HepG2 (cell line): ENCODE measurements at regions not wholly inside any gene's neighbourhood (a gene's known extent, or its start where the extent isn't known, plus 50 kb on each side); places are given as distances from the start of the nearest gene placed in this dataset.

ENCODE experiments used
- ATAC-seq: fragments of 200-7000 bp; cut with Tn5 transposase; 3 replicates; pipeline ENCODE4 v1.9.1; 2020; ENCODE audit warnings: mild to moderate bottlenecking, moderate library complexity
- BruUV-seq: library from RNA; stranded (reverse); fragments of 400-500 nt; replicated peaks from 2 replicates; lab custom pipeline; 2021; lab: Mats Ljungman, UMichigan
- CTCF ChIA-PET: fragments of 300-600 bp; formaldehyde crosslinking; extraction: SDS; loops from one replicate; lab custom pipeline; 2021; ENCODE audit warnings: low total read pairs, inconsistent platforms, low intra/inter-chr PET ratio; lab: Yijun Ruan, JAX
- POLR2A ChIA-PET: fragments of 350-600 bp; sonication (Branson Sonifier 250); formaldehyde crosslinking; loops from one replicate; lab custom pipeline; 2020; ENCODE audit warnings: antibody characterized with exemption, inconsistent platforms; lab: Yijun Ruan, JAX
- DNase-seq: peaks from one replicate; pipeline ENCODE4 v3.0.0-alpha.2; 2015; ENCODE audit warnings: low spot score
- FAIRE-seq: peaks from 3 replicates; lab custom pipeline; 2011; peaks lifted over from hg19 to GRCh38; lab: Jason Lieb, UNC
- H2AFZ ChIP-seq: one replicate; pipeline ENCODE4 v1.6.1; 2011; ENCODE audit warnings: low read length, inconsistent platforms
- H3K27ac ChIP-seq: fragments of 300-600 bp; 3 replicates; pipeline ENCODE4 v1.8.0; 2011; ENCODE audit warnings: mixed run types, mild to moderate bottlenecking, mixed read lengths, low read length, inconsistent platforms; ENCODE audit not compliant: insufficient read depth; ENCODE audit errors: extremely low read length
- H3K27me3 ChIP-seq, 2 experiments: fragments of 200-600 bp in 1 of 2; 2 replicates in 1 of 2; 3 replicates in 1 of 2; pipeline versions ENCODE4 v1.6.0 to v1.8.0; 2011; ENCODE audit warnings: low read length in 2 of 2, mild to moderate bottlenecking in 2 of 2, moderate library complexity in 2 of 2, inconsistent platforms in 1 of 2; ENCODE audit not compliant: insufficient read depth in 2 of 2, control insufficient read depth in 1 of 2
- H3K36me3 ChIP-seq, 2 experiments: fragments of 200-600 bp in 1 of 2; replicated peaks in 1 of 2; 2 replicates in 1 of 2; 3 replicates in 1 of 2; pipeline versions ENCODE4 v1.5.1 to v1.8.0; 2011; ENCODE audit warnings: low read length in 2 of 2, inconsistent platforms in 1 of 2; ENCODE audit not compliant: insufficient read depth in 2 of 2, control insufficient read depth in 1 of 2
- H3K4me1 ChIP-seq: 2 replicates; pipeline ENCODE4 v1.5.1; 2012; ENCODE audit warnings: low read length, inconsistent platforms; ENCODE audit not compliant: insufficient read depth
- H3K4me2 ChIP-seq: 2 replicates; pipeline ENCODE4 v1.6.0; 2011; ENCODE audit warnings: low read depth, low read length, inconsistent platforms
- H3K4me3 ChIP-seq, 3 experiments: fragments of 200-600 bp in 1 of 3; sonication (generic), shearing (Covaris generic) in 1 of 3; replicated peaks in 1 of 3; 2 replicates each; pipeline ENCODE4 v1.5.1; 2011 to 2016; ENCODE audit warnings: low read length in 3 of 3, inconsistent platforms in 2 of 3, low read depth in 2 of 3, mild to moderate bottlenecking in 2 of 3, control low read depth in 1 of 3, mixed read lengths in 1 of 3; ENCODE audit not compliant: insufficient read depth in 1 of 3
- H3K79me2 ChIP-seq: one replicate; pipeline ENCODE4 v1.6.1; 2011; ENCODE audit warnings: low read length, inconsistent platforms; ENCODE audit not compliant: insufficient read depth
- H3K9ac ChIP-seq: 2 replicates; pipeline ENCODE4 v1.6.0; 2011; ENCODE audit warnings: mild to moderate bottlenecking, low read depth, low read length, inconsistent platforms; ENCODE audit not compliant: insufficient read depth
- H3K9me3 ChIP-seq: 2 replicates; pipeline ENCODE4 v1.5.1; 2012; ENCODE audit warnings: mild to moderate bottlenecking, low read length
- H4K20me1 ChIP-seq: 2 replicates; pipeline ENCODE4 v1.6.0; 2011; ENCODE audit warnings: inconsistent platforms, mild to moderate bottlenecking, low read length, moderate library complexity; ENCODE audit not compliant: insufficient read depth
- CSRNP1 ChIP-seq: sonication (generic); formaldehyde crosslinking; IDR thresholded peaks from 2 replicates; pipeline ENCODE4 v1.8.1; 2023; ENCODE audit warnings: mild to moderate bottlenecking, missing genetic modification reagents
- EP300 ChIP-seq, 3 experiments: sonication (generic) in 1 of 3; formaldehyde crosslinking in 1 of 3; IDR thresholded peaks; 2 replicates each; pipeline versions ENCODE4 v1.5.1 to v1.6.1; 2011 to 2020; ENCODE audit warnings: low read depth in 2 of 3, low read length in 2 of 3, borderline replicate concordance in 1 of 3, improper control_type of control experiment in 1 of 3, mild to moderate bottlenecking in 1 of 3, missing genetic modification reagents in 1 of 3, moderate library complexity in 1 of 3
- GLI4 ChIP-seq: sonication (generic); formaldehyde crosslinking; IDR thresholded peaks from 2 replicates; pipeline ENCODE4 v1.5.1; 2020; ENCODE audit warnings: missing genetic modification reagents, mild to moderate bottlenecking, moderate library complexity, borderline replicate concordance
- MLLT10 ChIP-seq: sonication (generic); formaldehyde crosslinking; IDR thresholded peaks from 2 replicates; pipeline ENCODE4 v1.4.0; 2020; ENCODE audit warnings: missing genetic modification reagents
- RBAK ChIP-seq: sonication (generic); formaldehyde crosslinking; IDR thresholded peaks from 2 replicates; pipeline ENCODE4 v1.5.1; 2020; ENCODE audit warnings: mild to moderate bottlenecking, missing genetic modification reagents
- TBX2 ChIP-seq: sonication (generic); formaldehyde crosslinking; IDR thresholded peaks from 2 replicates; pipeline ENCODE4 v1.5.0; 2020; ENCODE audit warnings: missing genetic modification reagents, mild to moderate bottlenecking, borderline replicate concordance
- ZNF263 ChIP-seq: sonication (generic); formaldehyde crosslinking; IDR thresholded peaks from 2 replicates; pipeline ENCODE4 v1.4.0; 2020; ENCODE audit warnings: missing genetic modification reagents
- WGBS: methylation state at CpG from one replicate; pipeline ENCODE4 v1.1.6; 2017; ENCODE audit warnings: low lambda C conversion rate; 5-methylcytosine and 5-hydroxymethylcytosine counted together
- in situ Hi-C: cut with HindIII; loops from 2 replicates; pipeline ENCODE4 v1.10.0; 2017; ENCODE audit warnings: low pct_unique_long_range_greater_than_20kb; ENCODE audit not compliant: extremely low pct_ligation_motif_present
- intact Hi-C: fragments of 100-400 bp; cut with micrococcal nuclease; formaldehyde crosslinking; loops from one replicate; pipeline ENCODE4 v1.10.0; 2022; ENCODE audit not compliant: unreplicated experiment
- TF ChIP-seq, protein P1 (sequence below): sonication (generic); formaldehyde crosslinking; IDR thresholded peaks from 2 replicates; pipeline ENCODE4 v1.5.0; 2020; ENCODE audit warnings: mild to moderate bottlenecking, missing genetic modification reagents, borderline replicate concordance
- TF ChIP-seq, protein P2 (sequence below): sonication (generic); formaldehyde crosslinking; IDR thresholded peaks from 2 replicates; pipeline ENCODE4 v1.4.0; 2020; ENCODE audit warnings: missing genetic modification reagents, mild to moderate bottlenecking, borderline replicate concordance
- TF ChIP-seq, protein P3 (sequence below), 2 experiments: fragments of 450-650 bp in 1 of 2; sonication (generic) in 1 of 2; formaldehyde crosslinking; IDR thresholded peaks; 2 replicates each; pipeline versions ENCODE4 v1.5.0 to v1.8.0; 2020 to 2022; ENCODE audit warnings: mild to moderate bottlenecking in 1 of 2, missing genetic modification reagents in 1 of 2

GRCh38 chr3:110822971-110823370 is 248.6 kb upstream of the NECTIN3 start:
- no peak overlapping the region for H3K9ac ChIP-seq
- no TSS peak for BruUV-seq
- H3K27ac ChIP-seq = no peak overlapping the region
- no peaks in the 10 kb centered on the region for H4K20me1 ChIP-seq
- H3K79me2 ChIP-seq = no peaks in the 10 kb centered on the region
- H3K27me3 ChIP-seq = no peaks in the 10 kb centered on the region; a peak in 1 of 5 replicates
- H3K9me3 ChIP-seq = no peaks in the 10 kb centered on the region
- in situ Hi-C loops = no loop called here
- ChIA-PET POLR2A (no interaction called here), CTCF (no interaction called here)
- no peaks in the 10 kb centered on the region for H3K36me3 ChIP-seq
- WGBS = 11% methylated on average over 2 of the region's 2 CpGs
- H3K4me2 ChIP-seq = no peak overlapping the region
- no peak for ATAC-seq
- TF ChIP-seq EP300 (IDR thresholded peaks at IDR 0.05; ENCODE audit: low read depth in 2 of 2, low read length in 2 of 2) (no peak), EP300 (CRISPR knock-in tag; IDR thresholded peaks at IDR 0.05; ENCODE audit: borderline replicate concordance) (no peak), ZNF263 (no peak), TBX2 (CRISPR knock-in tag) (no peak), GLI4 (CRISPR knock-in tag) (no peak), CSRNP1 (CRISPR knock-in tag) (no peak), MLLT10 (CRISPR knock-in tag) (no peak), RBAK (CRISPR knock-in tag) (no peak)
- TF ChIP-seq, protein P1, sequence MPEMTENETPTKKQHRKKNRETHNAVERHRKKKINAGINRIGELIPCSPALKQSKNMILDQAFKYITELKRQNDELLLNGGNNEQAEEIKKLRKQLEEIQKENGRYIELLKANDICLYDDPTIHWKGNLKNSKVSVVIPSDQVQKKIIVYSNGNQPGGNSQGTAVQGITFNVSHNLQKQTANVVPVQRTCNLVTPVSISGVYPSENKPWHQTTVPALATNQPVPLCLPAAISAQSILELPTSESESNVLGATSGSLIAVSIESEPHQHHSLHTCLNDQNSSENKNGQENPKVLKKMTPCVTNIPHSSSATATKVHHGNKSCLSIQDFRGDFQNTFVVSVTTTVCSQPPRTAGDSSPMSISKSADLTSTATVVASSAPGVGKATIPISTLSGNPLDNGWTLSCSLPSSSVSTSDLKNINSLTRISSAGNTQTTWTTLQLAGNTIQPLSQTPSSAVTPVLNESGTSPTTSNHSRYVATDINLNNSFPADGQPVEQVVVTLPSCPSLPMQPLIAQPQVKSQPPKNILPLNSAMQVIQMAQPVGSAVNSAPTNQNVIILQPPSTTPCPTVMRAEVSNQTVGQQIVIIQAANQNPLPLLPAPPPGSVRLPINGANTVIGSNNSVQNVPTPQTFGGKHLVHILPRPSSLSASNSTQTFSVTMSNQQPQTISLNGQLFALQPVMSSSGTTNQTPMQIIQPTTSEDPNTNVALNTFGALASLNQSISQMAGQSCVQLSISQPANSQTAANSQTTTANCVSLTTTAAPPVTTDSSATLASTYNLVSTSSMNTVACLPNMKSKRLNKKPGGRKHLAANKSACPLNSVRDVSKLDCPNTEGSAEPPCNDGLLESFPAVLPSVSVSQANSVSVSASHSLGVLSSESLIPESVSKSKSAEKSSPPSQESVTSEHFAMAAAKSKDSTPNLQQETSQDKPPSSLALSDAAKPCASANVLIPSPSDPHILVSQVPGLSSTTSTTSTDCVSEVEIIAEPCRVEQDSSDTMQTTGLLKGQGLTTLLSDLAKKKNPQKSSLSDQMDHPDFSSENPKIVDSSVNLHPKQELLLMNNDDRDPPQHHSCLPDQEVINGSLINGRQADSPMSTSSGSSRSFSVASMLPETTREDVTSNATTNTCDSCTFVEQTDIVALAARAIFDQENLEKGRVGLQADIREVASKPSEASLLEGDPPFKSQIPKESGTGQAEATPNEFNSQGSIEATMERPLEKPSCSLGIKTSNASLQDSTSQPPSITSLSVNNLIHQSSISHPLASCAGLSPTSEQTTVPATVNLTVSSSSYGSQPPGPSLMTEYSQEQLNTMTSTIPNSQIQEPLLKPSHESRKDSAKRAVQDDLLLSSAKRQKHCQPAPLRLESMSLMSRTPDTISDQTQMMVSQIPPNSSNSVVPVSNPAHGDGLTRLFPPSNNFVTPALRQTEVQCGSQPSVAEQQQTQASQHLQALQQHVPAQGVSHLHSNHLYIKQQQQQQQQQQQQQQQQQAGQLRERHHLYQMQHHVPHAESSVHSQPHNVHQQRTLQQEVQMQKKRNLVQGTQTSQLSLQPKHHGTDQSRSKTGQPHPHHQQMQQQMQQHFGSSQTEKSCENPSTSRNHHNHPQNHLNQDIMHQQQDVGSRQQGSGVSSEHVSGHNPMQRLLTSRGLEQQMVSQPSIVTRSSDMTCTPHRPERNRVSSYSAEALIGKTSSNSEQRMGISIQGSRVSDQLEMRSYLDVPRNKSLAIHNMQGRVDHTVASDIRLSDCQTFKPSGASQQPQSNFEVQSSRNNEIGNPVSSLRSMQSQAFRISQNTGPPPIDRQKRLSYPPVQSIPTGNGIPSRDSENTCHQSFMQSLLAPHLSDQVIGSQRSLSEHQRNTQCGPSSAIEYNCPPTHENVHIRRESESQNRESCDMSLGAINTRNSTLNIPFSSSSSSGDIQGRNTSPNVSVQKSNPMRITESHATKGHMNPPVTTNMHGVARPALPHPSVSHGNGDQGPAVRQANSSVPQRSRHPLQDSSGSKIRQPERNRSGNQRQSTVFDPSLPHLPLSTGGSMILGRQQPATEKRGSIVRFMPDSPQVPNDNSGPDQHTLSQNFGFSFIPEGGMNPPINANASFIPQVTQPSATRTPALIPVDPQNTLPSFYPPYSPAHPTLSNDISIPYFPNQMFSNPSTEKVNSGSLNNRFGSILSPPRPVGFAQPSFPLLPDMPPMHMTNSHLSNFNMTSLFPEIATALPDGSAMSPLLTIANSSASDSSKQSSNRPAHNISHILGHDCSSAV = no peak
- TF ChIP-seq, protein P2, sequence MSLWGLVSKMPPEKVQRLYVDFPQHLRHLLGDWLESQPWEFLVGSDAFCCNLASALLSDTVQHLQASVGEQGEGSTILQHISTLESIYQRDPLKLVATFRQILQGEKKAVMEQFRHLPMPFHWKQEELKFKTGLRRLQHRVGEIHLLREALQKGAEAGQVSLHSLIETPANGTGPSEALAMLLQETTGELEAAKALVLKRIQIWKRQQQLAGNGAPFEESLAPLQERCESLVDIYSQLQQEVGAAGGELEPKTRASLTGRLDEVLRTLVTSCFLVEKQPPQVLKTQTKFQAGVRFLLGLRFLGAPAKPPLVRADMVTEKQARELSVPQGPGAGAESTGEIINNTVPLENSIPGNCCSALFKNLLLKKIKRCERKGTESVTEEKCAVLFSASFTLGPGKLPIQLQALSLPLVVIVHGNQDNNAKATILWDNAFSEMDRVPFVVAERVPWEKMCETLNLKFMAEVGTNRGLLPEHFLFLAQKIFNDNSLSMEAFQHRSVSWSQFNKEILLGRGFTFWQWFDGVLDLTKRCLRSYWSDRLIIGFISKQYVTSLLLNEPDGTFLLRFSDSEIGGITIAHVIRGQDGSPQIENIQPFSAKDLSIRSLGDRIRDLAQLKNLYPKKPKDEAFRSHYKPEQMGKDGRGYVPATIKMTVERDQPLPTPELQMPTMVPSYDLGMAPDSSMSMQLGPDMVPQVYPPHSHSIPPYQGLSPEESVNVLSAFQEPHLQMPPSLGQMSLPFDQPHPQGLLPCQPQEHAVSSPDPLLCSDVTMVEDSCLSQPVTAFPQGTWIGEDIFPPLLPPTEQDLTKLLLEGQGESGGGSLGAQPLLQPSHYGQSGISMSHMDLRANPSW (CRISPR knock-in tag) = no peak
- TF ChIP-seq, protein P3, sequence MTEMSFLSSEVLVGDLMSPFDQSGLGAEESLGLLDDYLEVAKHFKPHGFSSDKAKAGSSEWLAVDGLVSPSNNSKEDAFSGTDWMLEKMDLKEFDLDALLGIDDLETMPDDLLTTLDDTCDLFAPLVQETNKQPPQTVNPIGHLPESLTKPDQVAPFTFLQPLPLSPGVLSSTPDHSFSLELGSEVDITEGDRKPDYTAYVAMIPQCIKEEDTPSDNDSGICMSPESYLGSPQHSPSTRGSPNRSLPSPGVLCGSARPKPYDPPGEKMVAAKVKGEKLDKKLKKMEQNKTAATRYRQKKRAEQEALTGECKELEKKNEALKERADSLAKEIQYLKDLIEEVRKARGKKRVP (CRISPR knock-in tag; IDR thresholded peaks at IDR 0.05) = no peak
- no peak for FAIRE-seq
- no peak overlapping the region for H2AFZ ChIP-seq
- DNase-seq = no peak
- H3K4me3 ChIP-seq = no peak overlapping the region
- intact Hi-C loops = no loop called here
- H3K4me1 ChIP-seq = no peaks in the 10 kb centered on the region
